Lung microvascular endothelial cell (primary cell): ENCODE measurements at regions not wholly inside any gene's neighbourhood (a gene's known extent, or its start where the extent isn't known, plus 50 kb on each side); places are given as distances from the start of the nearest gene placed in this dataset.
A peak's percentile ranks its signal among the peaks of the same experiment; 100 is the strongest.
"Not testable (repeated sequence)": the region's sequence is repeated elsewhere in the genome, so short reads cannot be mapped to it uniquely, and the experiment has no call there.

Experiments
- DNase-seq, 2 donors: peaks; one replicate each; pipeline versions ENCODE4 v3.0.0 to v3.0.0-alpha.2; 2010; ENCODE audit warnings: low read depth in 2 of 2

GRCh38 chr3:181276358-181276896 lies 286.9 kb upstream of the DNAJC19 start:
- DNase-seq, result no peak

GRCh38 chr3:181274025-181274424 lies 284.5 kb upstream of the DNAJC19 start:
- no peak for DNase-seq

GRCh38 chr3:181267312-181267711 lies 277.8 kb upstream of the DNAJC19 start:
- no peak for DNase-seq

- peak in 1 of 2 donors; percentile 1 for DNase-seq
Measured at GRCh38 chr3:181265750-181266333, 276.3 kb upstream of the DNAJC19 start.

GRCh38 chr3:181264486-181264885 lies 274.9 kb upstream of the DNAJC19 start:
- DNase-seq, result no peak

- DNase-seq, result no peak
Measured at GRCh38 chr3:181253796-181254195, 264.3 kb upstream of the DNAJC19 start.

- DNase-seq, result no peak
Measured at GRCh38 chr3:181252631-181253030, 263.1 kb upstream of the DNAJC19 start.

GRCh38 chr3:181250714-181251113 lies 261.2 kb upstream of the DNAJC19 start:
- DNase-seq, result no peak

- no peak for DNase-seq
Measured at GRCh38 chr3:181239441-181239840, 249.9 kb upstream of the DNAJC19 start.

GRCh38 chr3:181230258-181230657 lies 240.7 kb upstream of the DNAJC19 start:
- DNase-seq, result peak in 1 of 2 donors; percentile 1

- DNase-seq, result no peak
Measured at GRCh38 chr3:181213347-181213746, 223.8 kb upstream of the DNAJC19 start.

- DNase-seq, result no peak
Measured at GRCh38 chr3:181212271-181212670, 222.7 kb upstream of the DNAJC19 start.

- DNase-seq, result peak; percentile 24 to 36
Measured at GRCh38 chr3:181210275-181210674, 220.7 kb upstream of the DNAJC19 start.

GRCh38 chr3:181189556-181189955 lies 200.0 kb upstream of the DNAJC19 start:
- no peak for DNase-seq

GRCh38 chr3:181183764-181184163 lies 194.2 kb upstream of the DNAJC19 start:
- DNase-seq, result no peak

- DNase-seq, result not testable (repeated sequence)
Measured at GRCh38 chr3:181183057-181183456, 193.5 kb upstream of the DNAJC19 start.

- DNase-seq, result no peak
Measured at GRCh38 chr3:181178991-181179390, 189.5 kb upstream of the DNAJC19 start.

GRCh38 chr3:181176601-181177000 lies 187.1 kb upstream of the DNAJC19 start:
- peak; percentile 50 to 73 for DNase-seq

GRCh38 chr3:181174676-181175233 lies 185.2 kb upstream of the DNAJC19 start:
- DNase-seq, result no peak

- no peak for DNase-seq
Measured at GRCh38 chr3:181174022-181174421, 184.5 kb upstream of the DNAJC19 start.

GRCh38 chr3:181173227-181173626 lies 183.7 kb upstream of the DNAJC19 start:
- DNase-seq, result no peak

- DNase-seq, result no peak
Measured at GRCh38 chr3:181134873-181135272, 145.3 kb upstream of the DNAJC19 start.

GRCh38 chr3:181133832-181134231 lies 144.3 kb upstream of the DNAJC19 start:
- DNase-seq, result no peak
